CD4-positive, alpha-beta T cell treated with Interferon alpha-2 for 1 hour (primary cell): ENCODE measurements at regions not wholly inside any gene's neighbourhood (a gene's known extent, or its start where the extent isn't known, plus 50 kb on each side); places are given as distances from the start of the nearest gene placed in this dataset.

Experiments
- DNase-seq, 2 donors: peaks; one replicate each; pipeline ENCODE4 v3.0.0-alpha.2; 2020 to 2022

DNA sequence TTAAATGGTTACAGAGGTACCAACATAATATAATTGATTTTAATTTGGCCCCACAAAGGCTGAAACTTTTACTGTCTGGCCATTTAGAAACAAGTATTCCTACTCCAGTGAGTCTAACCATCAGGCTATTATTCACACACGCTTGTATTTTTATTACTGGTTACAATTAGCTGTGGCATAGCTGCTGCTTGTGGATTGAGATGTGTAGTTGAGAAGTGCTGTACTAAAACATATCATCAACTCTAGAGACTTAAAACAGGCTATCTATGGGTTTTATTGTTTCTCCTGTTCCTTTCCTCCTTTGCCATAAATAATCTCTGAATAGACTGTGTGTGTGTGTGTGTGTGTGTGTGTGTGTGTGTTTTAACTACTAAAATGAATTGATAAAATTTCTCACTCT, 530.2 kb downstream of the CCDC85A start:
- no peak for DNase-seq

DNA sequence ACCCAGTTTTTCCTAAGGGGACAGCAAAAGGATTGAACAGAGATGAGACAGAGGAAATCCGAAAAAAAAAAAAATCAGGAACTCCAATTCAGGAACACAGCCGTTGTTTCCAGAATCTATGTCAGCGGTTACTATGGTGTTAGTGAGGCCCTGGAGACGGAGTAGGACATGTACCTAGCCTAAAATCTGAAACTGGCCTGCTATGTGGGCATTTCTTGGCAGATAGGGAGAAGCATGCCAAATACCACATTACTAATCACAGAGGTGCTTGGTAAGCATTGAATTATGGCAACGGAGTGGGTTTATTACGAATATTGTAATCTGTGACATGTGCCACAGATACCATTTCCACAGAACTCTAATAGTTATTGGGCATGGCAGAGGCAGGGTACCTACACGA, 530.6 kb downstream of the CCDC85A start:
- DNase-seq = no peak

DNA sequence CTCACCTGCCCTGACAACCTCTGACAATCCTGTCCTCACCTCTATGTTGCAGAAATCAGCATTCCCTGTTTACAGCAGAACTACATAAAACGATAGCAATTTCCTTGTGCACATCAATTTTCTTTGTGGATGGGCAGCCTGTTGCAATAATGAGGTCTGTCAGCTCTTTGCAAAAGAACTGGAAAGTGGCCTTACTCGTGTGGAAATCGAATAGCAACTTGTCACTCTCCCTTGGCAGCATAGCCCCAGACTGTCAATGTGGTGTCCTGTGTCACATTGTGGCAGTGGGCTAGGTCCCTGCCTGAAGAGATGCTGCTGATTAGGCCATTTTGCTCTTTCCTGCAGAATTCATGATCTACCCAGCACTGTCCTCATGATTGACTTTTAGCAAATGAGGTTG, 531.9 kb downstream of the CCDC85A start:
- DNase-seq = no peak

DNA sequence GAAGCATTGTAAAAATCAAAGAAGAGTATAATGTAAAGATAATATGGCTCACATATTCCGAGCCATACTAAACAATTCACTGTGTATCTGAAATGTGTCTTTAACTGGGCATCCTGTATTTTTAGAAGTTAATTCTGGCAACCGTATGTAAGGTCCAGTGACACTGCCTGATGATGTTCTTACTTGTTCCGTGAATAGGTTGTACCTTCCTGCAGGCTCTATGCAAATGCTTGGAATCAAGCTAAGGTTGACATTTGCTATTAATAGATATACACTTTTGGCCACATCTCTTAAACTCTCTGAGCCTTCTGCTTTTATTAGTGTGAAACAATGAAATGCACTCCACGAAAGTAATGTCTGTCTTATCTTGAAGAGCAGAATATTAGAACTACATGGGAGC, 534.6 kb downstream of the CCDC85A start:
- DNase-seq = no peak

DNA sequence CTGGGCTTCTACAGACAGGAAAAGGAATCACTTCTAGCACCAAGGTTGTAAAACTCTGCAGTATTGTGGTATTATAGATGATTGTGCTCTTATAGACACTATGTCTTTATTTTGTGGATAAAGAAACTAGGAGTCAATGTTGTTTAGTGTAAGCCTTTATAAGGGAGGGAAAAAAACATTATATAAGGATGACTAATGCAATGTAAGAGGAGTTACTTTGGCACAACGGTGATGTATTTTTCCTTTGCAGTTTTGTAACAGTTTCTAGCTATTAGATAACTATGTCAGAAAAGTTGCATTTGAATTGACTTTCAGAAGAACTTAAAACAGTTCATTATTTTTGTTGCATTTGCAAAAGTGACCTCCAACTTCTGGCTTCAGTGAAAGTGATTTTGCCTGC, 545.4 kb downstream of the CCDC85A start:
- DNase-seq = no peak

DNA sequence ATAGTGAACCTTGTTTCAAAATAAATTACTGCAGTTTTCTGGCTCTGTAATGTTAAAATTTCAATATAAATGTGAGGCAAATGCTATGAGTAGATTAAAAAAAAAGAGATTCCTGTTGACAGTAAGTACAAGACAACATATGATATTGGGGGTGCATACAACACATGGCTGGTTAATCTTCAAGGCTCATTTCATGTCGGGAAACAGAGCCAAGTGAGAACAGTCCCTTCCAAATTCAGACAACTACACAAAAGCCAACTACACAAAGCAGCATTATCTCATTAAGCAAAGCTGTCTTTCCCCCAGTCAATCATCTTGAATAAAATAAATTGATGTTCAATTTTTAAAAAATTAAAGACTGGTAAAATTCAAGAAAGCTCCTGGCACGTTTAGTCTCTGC, 549.2 kb downstream of the CCDC85A start:
- no peak for DNase-seq

DNA sequence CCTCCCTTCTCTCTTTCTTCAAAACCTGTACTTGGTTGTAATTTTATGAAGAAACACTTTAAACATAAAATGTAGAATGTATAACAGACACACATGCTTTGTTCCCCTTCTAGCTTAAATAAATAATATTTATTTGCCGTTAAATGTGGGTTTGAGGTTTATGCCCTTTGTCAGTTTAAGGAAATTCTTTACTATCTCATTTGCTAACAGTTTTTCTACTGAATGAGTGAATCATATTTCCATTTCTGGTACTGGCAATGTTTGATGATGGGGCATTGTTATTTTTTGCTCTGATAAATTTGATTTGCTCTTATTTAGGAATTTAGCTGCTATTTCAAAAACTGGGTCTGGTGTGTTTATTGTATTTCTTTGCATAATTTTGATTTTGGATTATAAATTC, 555.6 kb downstream of the CCDC85A start:
- DNase-seq = no peak

DNA sequence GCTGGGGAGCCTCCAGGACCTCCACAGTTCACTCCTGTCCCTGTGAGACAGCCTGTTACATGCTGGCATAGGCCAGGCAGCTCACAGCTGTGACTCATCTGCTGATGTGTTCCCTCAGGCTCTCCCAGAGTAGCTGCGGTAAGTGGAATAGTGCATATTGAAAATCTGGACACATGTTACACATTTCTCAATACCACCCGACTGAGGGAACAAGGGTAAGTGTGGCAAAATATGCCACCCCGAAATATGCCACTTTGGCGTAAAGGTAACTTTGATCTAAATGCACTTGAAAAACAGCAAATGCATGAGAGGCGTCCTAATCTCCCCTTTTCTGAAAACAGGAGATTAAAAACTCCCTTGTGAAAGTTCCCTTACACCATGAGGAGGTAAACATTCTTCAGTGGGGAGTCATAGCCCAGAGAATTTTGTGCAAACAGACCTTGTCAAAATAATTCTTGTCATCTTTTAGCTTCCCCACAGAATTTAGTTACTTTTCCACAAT, 557.9 kb downstream of the CCDC85A start:
- DNase-seq = no peak

DNA sequence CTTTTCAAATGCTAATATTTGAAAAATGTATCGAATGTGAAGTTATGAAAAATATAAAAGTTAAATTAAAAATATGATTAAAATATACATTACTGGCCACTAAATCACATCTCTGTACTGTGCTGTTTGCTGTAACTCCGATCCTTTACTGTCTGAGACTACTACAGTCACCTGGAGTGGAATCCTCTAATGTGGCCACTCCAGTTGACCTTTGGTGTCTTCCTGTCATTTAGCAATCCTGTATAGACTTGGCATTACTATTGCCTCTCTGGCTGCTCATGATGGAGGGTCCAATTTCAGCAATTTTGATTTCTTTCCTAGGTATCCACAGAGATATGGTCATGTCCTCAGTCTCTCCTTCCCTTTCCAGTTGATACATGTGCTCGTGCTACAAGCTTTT, 560.0 kb downstream of the CCDC85A start:
- no peak for DNase-seq

DNA sequence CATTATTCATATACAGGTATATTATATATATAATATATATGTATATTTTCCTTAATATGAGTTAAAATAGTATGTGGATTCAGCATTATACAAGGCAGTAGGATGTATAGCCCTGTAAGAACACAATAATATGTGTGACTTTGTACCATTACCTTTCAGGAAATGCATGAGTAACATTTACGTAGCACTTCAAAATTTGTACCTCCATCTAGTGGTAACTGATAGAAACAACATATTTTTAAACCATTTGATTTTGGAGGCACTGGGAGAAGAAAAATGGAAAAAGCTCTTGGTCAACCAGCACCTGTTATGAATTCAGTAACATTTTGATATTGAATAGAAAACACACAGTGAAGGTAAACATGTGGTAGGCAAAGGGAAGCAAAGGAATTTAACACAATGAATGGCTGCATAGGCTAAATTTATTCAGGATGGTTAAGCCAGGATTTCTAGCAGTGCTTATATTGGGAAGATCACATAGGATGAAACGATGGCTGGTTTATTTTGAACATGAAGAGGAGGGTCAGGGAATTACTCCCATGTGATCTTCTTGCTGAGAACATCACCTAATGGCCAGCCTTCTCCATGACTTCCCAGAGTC, 565.5 kb downstream of the CCDC85A start:
- DNase-seq = no peak

DNA sequence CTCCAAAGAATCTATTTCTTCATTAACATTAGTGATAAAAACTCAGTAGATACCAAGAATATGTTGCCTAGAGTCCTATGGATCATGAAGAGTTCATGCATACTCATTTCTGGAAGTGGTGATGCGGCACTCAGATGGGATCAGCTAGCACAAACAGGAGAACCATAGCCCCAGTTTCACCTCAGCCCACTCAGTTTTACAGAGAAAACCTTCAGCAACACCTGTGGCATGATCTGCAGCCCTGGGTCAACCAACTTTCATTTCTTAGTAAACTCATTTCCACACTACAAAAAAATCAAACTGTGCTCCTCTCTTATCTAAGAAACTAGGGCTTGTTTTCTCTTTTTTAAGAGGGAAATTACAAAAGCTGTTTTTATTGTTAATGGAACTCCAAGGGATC, 569.4 kb downstream of the CCDC85A start:
- DNase-seq = no peak

DNA sequence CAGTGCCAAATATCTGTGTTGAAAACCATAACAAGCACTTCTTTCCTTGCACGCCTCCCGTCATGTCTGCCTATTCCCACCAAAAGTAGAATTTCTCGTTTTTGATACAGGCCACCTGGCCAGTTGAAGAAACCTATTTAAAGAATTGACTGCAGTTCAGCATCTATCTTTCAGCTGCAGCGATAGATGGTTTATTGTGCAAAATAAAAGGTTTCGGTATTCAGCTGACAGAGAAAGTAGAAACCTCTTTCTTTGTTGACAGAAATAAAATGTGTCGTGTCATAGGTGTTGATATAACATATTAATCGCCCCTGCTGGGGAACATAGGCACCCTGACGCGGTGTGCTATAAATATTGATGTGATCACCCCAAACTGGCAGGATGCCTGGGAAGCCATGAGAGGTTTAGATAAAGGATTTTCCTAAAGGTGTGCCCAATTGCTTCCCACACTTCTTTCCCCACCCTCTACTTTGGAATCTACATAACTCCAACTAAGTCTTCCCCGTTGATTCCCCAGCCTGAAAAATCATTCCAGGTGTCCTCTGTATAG, 570.4 kb downstream of the CCDC85A start:
- no peak for DNase-seq

DNA sequence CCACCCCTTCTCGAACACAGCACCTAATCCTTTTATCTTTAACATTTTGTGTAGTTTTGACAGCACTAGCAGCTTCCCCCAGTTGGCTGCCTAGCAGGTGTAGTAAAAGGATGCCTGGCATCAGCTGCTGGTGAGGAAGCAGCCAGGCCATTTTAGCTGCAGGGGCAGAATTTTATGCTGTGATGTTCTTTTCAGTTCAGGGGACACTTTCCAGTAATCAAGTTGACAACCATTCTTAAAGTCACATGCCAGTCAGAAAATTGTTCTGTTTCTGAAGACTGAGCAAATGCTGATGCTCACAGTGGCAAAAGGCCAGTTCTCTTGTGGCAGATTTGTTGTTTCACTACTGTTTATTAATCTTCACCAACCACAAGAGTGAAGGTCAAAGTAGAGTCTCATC, 570.8 kb downstream of the CCDC85A start:
- no peak for DNase-seq

DNA sequence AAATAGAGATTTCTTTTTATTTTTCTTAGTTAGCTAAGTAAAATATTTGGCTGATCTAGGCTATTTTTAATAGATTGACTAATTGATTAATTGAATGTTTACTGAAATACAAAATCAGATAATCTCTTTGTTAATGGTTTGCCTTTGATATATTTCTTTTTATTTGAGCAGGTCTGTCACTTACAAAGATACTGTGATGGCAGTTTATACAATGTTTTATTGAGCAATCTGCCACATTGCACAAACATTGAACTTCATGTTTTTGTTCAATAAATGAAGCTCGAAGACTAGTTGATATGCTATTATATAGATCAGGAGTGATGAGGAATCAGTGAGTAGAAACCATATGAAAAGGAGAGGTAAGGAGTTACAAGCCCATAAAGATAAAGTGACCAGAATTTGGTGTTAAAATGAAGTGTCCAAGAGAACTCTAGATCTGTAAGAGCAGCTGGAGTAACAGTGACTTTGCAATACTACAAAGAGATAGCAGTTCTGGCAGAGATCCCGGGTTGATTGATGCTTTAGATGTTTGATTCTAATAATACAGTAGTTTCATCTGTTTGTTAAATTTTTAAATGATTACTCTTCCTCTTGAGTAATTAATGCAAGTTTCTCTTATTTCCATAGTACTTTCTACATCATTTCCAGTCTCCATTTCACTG, 574.2 kb downstream of the CCDC85A start:
- DNase-seq = no peak

DNA sequence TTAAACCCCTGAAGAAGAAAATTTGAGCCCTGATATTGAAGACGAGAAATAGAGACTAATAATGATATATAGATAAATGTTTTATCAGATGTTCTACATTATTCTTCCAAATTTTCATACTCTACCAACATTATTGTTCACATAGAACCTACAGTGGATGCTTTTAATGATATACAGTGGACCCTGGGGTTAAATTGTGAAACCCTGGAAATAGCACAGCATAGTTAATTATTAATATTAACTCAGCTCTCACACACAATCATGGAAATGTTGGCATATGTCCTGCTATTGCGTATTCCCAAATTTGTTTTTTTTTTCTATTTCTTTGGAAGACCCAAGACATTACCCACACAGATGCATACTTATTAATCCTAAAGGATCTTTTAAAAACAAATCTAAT, 579.9 kb downstream of the CCDC85A start:
- no peak for DNase-seq

DNA sequence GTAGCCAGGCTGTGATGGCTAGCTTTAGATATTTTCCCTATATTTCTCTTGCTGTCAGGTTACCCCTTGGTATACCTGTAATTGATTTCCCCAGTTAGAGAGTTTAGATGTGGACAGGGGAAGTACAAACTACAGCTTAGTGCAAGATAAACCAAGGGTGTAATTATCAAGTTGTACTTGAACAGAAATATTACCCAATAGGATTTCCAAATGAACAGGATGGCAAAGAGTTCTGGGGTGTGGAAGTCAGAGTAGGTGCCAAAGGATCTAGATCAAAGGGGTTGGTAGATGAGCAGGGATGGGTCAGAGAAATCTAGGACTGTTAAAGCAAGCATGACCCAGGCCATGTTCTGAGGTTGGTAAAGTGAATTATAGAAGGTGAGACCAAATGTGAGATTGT, 585.2 kb downstream of the CCDC85A start:
- DNase-seq = no peak

DNA sequence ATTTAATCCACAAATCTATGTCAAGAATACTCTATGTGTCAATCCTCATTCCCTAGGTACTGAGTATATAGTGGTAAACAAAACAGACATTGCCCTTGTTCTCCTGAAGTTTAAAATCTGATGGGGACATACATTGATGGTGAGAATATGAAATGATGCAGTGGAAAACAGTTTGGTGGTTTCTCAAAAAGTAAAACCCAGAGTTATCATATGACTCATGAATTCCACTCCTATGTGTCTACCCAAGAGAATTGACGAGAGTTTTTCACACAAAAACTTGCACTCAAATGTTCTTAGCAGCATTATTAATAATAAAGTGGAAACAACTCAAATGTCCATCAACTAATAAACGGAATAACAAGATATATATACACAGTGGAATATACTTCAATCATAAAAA, 586.7 kb downstream of the CCDC85A start:
- DNase-seq = no peak

DNA sequence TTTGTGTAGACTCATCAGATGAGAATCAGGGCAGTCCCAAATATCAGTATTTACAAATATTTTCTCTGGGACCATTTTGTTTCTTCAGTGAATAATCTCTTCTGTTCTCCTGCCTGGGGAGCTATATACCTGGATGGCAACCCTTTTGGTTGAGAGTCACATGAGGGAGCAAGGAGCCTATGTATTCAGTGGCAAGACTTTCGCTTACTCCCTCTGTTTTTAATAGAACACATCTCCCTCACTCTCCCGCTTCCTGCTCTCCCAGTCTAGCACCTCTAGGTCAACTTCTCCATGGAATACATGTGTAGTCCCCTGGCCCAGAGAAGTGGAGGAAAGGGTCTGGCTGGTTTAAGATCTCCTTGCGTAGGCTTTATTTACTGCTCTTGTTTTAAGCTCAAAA, 600.3 kb downstream of the CCDC85A start:
- DNase-seq = no peak

DNA sequence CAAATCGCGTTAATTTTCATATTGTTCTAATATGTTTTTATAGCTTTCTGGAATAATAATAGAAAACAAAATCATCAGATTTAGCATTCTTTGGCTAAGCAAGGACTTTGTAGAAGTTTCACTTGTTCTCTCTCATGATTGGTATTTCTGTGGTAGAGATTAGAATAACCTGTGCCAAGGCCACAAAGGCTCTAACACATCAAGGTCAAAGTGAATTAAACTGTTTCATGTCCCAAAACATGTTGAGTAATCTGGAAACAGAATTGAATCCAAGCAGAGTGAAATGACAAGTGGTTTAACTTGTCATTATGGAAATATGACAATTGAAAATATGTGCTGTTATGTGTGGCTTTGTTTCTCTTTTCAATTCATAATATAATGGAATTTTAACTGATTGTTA, 617.4 kb downstream of the CCDC85A start:
- no peak for DNase-seq

DNA sequence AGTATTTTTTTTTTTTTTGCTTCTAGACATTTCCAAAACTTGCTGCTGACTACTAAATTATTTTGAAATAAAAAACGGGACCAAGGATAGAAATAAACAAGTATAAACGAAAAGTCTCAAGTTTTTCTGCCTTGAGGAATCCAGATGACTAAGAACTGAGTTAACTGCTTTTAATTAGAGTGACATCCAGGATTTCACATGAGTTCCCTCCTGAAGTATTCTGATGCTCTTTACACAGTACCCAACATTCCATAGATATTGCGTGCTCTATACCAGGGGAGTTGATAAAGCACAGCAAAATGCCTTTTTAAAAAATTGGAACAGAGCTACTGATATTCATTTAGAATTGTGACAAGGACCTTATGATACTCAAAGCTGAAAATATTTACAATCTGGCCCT, 618.0 kb downstream of the CCDC85A start:
- no peak for DNase-seq

DNA sequence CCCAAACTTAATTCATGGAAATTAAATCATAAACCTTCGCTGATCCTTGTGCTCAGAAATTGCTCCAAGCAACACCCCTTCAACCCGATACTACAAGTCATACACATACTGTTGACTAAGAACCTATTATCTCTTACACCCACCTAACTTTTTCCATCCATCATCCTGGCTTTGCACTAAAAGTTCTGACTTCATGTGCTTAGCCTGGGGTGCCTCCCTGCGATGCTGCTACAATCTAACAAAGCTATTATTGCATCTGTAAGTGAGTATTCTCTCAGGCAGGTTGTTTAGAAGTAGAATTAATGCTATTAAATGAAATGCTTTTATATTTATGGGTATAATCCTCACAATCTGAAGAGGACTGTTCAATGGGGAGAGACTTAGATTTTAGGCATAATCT, 619.8 kb downstream of the CCDC85A start:
- no peak for DNase-seq

DNA sequence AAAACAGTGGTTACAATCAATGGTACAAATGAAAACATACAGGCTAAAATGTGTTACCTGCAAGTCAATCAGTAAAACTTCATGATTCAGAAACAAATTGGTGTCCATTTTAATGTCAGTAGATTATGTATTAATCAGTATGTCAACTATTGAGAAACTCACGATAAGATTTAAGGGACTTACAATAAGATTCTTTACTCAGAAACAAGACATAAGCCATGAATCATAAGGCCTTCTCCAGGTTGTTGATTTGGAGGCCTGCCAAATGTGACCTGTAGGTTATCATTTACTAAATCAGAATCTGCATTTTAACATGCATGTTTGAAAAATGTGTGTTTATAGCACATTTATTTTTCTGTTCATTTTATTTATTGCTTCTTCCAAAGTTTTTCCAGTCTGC, 623.1 kb downstream of the CCDC85A start:
- DNase-seq = no peak

DNA sequence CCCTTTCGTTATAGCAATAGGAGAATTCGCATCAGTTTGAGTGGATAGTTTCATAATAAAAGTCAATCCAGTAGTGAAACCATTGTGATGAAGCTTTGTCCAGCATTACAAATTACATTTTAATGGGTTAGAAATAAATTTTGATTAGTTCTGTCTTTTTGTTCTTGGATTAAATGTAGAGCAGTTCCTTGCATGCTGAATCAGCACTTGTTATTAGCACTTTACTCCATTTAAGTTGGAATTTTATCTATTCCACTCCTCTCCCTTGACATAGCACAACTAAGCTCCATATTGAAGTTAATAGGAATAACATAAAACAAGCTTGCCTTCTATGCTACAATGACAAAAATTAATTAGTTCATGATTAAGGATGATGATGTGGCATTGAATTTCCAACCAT, 624.1 kb downstream of the CCDC85A start:
- DNase-seq = no peak

DNA sequence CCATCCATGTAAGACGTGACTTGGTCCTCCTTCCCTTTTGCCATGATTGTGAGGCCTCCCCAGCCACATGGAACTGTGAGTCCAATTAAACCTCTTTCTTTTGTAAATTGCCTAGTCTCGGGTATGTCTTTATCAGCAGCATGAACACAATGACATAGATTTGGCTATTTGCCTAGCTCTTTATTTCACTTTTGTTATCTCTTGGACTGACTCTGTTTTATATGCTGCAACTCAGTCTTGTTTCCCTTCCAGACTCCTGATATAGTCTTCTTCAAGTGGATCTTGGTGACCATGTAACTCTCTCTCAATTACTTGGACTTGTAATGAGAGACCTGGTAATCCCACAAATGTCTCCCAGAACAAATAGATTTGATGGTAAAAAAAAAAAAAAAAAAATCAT, 627.6 kb downstream of the CCDC85A start:
- no peak for DNase-seq

DNA sequence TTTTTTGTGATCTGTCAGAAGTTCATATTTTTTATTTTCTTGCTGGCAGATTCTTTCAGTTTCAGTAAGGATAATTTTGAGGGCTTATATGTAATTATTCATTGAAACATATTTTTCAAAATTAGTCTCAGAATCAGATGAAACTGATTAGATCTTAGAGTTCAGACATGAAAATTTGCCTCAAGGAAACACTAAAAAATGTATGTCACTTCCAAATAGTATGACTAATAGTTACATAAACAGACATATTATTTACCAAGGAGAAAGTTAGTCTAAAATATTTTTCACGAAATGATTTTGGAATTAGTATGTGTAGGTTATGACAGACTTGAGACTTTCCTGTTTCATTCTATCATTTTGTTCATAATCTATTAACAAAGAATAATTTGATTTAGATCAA, 628.6 kb downstream of the CCDC85A start:
- DNase-seq = no peak
